K562 (cell line): ENCODE measurements at regions not wholly inside any gene's neighbourhood (a gene's known extent, or its start where the extent isn't known, plus 50 kb on each side); places are given as distances from the start of the nearest gene placed in this dataset.
A peak's percentile ranks its signal among the peaks of the same experiment; 100 is the strongest.

ENCODE experiments used
- CCNT2 ChIP-seq: IDR thresholded peaks from 2 replicates; pipeline ENCODE4 v1.6.1; 2011; ENCODE audit warnings: borderline replicate concordance, low read depth, mild to moderate bottlenecking, moderate library complexity, mixed read lengths, low read length; ENCODE audit not compliant: insufficient read length; ENCODE audit errors: extremely low read depth
- E2F6 ChIP-seq, 2 experiments: IDR thresholded peaks; 2 replicates each; pipeline ENCODE4 v1.6.1; 2011; ENCODE audit warnings: borderline replicate concordance in 1 of 2, control low read depth in 1 of 2, low read depth in 1 of 2, low read length in 1 of 2, mild to moderate bottlenecking in 1 of 2, mixed read lengths in 1 of 2, moderate library complexity in 1 of 2; ENCODE audit not compliant: insufficient read depth in 1 of 2, insufficient read length in 1 of 2, poor library complexity in 1 of 2, severe bottlenecking in 1 of 2; ENCODE audit errors: extremely low read depth in 1 of 2
- EGR1 ChIP-seq: fragments of 450-650 bp; conservative IDR thresholded peaks from 2 replicates; pipeline ENCODE4 v1.6.1; 2017; ENCODE audit warnings: mild to moderate bottlenecking
- HCFC1 ChIP-seq: IDR thresholded peaks from 2 replicates; pipeline ENCODE4 v1.6.1; 2012; ENCODE audit warnings: low read depth, low read length, improper control_type of control experiment
- LARP7 ChIP-seq: fragments of 450-650 bp; IDR thresholded peaks from 2 replicates; pipeline ENCODE4 v1.6.1; 2016
- SMC3 ChIP-seq: conservative IDR thresholded peaks from 2 replicates; pipeline ENCODE4 v1.6.1; 2011; ENCODE audit warnings: low read depth, low read length, improper control_type of control experiment; ENCODE audit not compliant: insufficient read depth
- SNRNP70 ChIP-seq: fragments of 200-400 bp; formaldehyde crosslinking; optimal IDR thresholded peaks from 2 replicates; pipeline ENCODE3; 2017; ENCODE audit warnings: low read depth, low read length
- TBL1XR1 ChIP-seq, 2 experiments: IDR thresholded peaks; 2 replicates each; pipeline ENCODE4 v1.6.1; 2012; ENCODE audit warnings: improper control_type of control experiment in 2 of 2, low read length in 2 of 2, mild to moderate bottlenecking in 1 of 2
- TGIF2 ChIP-seq: sonication (generic); formaldehyde crosslinking; IDR thresholded peaks from 2 replicates; pipeline ENCODE4 v1.8.1; 2022; ENCODE audit warnings: mild to moderate bottlenecking, missing genetic modification reagents, moderate library complexity
- THRA ChIP-seq: fragments of 450-650 bp; IDR thresholded peaks from 2 replicates; pipeline ENCODE4 v1.6.1; 2017; ENCODE audit warnings: mild to moderate bottlenecking, moderate library complexity
- XRCC4 ChIP-seq: IDR thresholded peaks from one replicate; pipeline ENCODE4 v1.6.1; 2011; ENCODE audit not compliant: insufficient read depth, insufficient read length; ENCODE audit errors: extremely low read depth
- XRCC5 ChIP-seq: fragments of 200-400 bp; formaldehyde crosslinking; IDR thresholded peaks from 2 replicates; pipeline ENCODE4 v1.6.1; 2017; ENCODE audit warnings: low read depth, mild to moderate bottlenecking, low read length
- ZHX1 ChIP-seq: fragments of 150-350 bp; conservative IDR thresholded peaks from 2 replicates; pipeline ENCODE4 v1.6.1; 2014; ENCODE audit warnings: low read length
- ZNF436 ChIP-seq: fragments of 250-450, 450-650 bp; sonication (Bioruptor Pico); formaldehyde crosslinking; IDR thresholded peaks from 2 replicates; pipeline ENCODE4 v1.7.0; 2020; ENCODE audit warnings: mild to moderate bottlenecking
- TF ChIP-seq, protein P1 (sequence below): fragments of 450-650 bp; IDR thresholded peaks from 2 replicates; pipeline ENCODE4 v1.7.0; 2016; ENCODE audit warnings: borderline replicate concordance

DNA sequence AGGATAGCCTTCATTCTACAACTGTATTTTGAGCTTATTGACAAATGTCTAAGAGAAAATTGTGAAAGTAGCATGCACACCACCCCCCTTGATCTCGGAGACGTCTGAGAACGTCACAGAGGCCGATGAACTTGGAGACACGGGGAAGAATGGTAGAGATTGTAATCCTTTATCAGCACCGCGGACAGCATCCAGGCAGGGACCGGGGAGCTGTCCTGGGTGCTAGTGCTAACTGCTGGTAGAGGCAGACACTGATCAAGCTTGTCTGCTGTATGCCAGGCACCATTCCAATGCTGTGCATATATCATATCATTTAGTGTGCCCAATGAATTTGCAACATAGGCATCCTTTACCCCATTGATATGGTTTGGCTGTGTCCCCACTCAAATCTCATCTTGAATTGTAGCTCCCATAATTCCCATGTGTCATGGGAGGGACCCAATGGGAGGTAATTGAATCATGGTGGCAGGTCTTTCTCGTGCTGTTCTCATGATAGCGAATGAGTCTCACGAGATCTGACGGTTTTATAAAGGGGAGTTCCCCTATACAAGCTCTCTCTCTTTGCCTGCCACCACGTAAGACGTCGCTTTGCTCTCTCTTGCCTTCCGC, 98.8 kb downstream of the LHX2 start (continued):
- TF ChIP-seq, protein P1, sequence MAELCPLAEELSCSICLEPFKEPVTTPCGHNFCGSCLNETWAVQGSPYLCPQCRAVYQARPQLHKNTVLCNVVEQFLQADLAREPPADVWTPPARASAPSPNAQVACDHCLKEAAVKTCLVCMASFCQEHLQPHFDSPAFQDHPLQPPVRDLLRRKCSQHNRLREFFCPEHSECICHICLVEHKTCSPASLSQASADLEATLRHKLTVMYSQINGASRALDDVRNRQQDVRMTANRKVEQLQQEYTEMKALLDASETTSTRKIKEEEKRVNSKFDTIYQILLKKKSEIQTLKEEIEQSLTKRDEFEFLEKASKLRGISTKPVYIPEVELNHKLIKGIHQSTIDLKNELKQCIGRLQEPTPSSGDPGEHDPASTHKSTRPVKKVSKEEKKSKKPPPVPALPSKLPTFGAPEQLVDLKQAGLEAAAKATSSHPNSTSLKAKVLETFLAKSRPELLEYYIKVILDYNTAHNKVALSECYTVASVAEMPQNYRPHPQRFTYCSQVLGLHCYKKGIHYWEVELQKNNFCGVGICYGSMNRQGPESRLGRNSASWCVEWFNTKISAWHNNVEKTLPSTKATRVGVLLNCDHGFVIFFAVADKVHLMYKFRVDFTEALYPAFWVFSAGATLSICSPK: no peak
- TF ChIP-seq TGIF2 (CRISPR knock-in tag): peak; percentile 99
- no peak for TF ChIP-seq ZNF436 (CRISPR knock-in tag)
- TF ChIP-seq TBL1XR1 (IDR thresholded peaks at IDR 0.05; ENCODE audit: low read length in 2 of 2): no peak
- TF ChIP-seq ZHX1: no peak
- TF ChIP-seq LARP7: no peak
- no peak for TF ChIP-seq EGR1
- no peak; the same call in 1 of the 2 replicates for TF ChIP-seq XRCC5
- TF ChIP-seq SNRNP70: no peak
- no peak for TF ChIP-seq XRCC4
- TF ChIP-seq HCFC1: peak; percentile 58; the same call in 1 of the 2 replicates
- TF ChIP-seq SMC3: no peak
- TF ChIP-seq THRA: no peak
- no peak for TF ChIP-seq E2F6 (IDR thresholded peaks at IDR 0.05; ENCODE audit: borderline replicate concordance in 1 of 2, extremely low read depth in 1 of 2, insufficient read depth in 1 of 2, insufficient read length in 1 of 2, low read depth in 1 of 2, low read length in 1 of 2, poor library complexity in 1 of 2, severe bottlenecking in 1 of 2)
- TF ChIP-seq CCNT2: no peak
